H1 (cell line): ENCODE measurements at regions not wholly inside any gene's neighbourhood (a gene's known extent, or its start where the extent isn't known, plus 50 kb on each side); places are given as distances from the start of the nearest gene placed in this dataset.

Source experiments
- CTCF ChIA-PET: fragments of 300-600 bp; sonication (Branson Sonifier 250); formaldehyde crosslinking; loops from one replicate; lab custom pipeline; 2021; ENCODE audit not compliant: partially characterized antibody; lab: Charles Lee
- POLR2A ChIA-PET: fragments of 300-600 bp; sonication (Branson Sonifier 250); formaldehyde crosslinking; loops from one replicate; lab custom pipeline; 2021; ENCODE audit warnings: inconsistent platforms; ENCODE audit not compliant: partially characterized antibody; lab: Charles Lee
- DNase-seq, 2 experiments: peaks; one replicate each; pipeline versions ENCODE4 v3.0.0 to v3.0.0-alpha.2; 2010 to 2022; ENCODE audit warnings: low spot score in 2 of 2, low read depth in 1 of 2, mixed read lengths in 1 of 2
- FAIRE-seq: peaks from 2 replicates; lab custom pipeline; 2011; peaks lifted over from hg19 to GRCh38; lab: Jason Lieb, UNC
- H2AFZ ChIP-seq: 2 replicates; pipeline ENCODE4 v1.8.1; 2012; ENCODE audit warnings: low read length, inconsistent platforms
- H2AK5ac ChIP-seq: 2 replicates; pipeline ENCODE4 v1.6.1; 2013; ENCODE audit warnings: low read depth, low read length
- H2BK120ac ChIP-seq: replicated peaks from 2 replicates; pipeline ENCODE3; 2013; ENCODE audit warnings: low read depth, low read length, inconsistent platforms
- H2BK12ac ChIP-seq: 2 replicates; pipeline ENCODE4 v1.6.1; 2013; ENCODE audit warnings: low read depth, low read length
- H2BK15ac ChIP-seq: 2 replicates; pipeline ENCODE4 v1.6.1; 2013; ENCODE audit warnings: low read length
- H2BK20ac ChIP-seq: 2 replicates; pipeline ENCODE4 v1.6.1; 2013; ENCODE audit warnings: low read length
- H2BK5ac ChIP-seq: 2 replicates; pipeline ENCODE4 v1.6.1; 2013; ENCODE audit warnings: low read depth, low read length
- H3K14ac ChIP-seq: 2 replicates; pipeline ENCODE4 v1.6.1; 2013; ENCODE audit warnings: inconsistent platforms; ENCODE audit not compliant: insufficient read length
- H3K18ac ChIP-seq: 2 replicates; pipeline ENCODE4 v1.6.1; 2013; ENCODE audit warnings: low read length; ENCODE audit errors: extremely low read depth
- H3K23ac ChIP-seq: 2 replicates; pipeline ENCODE4 v1.6.1; 2013; ENCODE audit warnings: inconsistent platforms; ENCODE audit not compliant: insufficient read length
- H3K23me2 ChIP-seq: 2 replicates; pipeline ENCODE4 v1.6.1; 2013; ENCODE audit warnings: low read depth, low read length
- H3K27ac ChIP-seq: 2 replicates; pipeline ENCODE4 v1.6.1; 2011; ENCODE audit warnings: low read depth, low read length, inconsistent platforms
- H3K27me3 ChIP-seq, 4 experiments: replicated peaks in 1 of 4; 1 replicate in 1 of 4; 2 replicates in 3 of 4; pipeline versions ENCODE4 v1.6.1 to v1.8.1; 2011 to 2013; ENCODE audit warnings: low read length in 3 of 4, mild to moderate bottlenecking in 3 of 4, inconsistent platforms in 2 of 4, mixed read lengths in 2 of 4, moderate library complexity in 1 of 4; ENCODE audit not compliant: control insufficient read depth in 3 of 4, insufficient read depth in 3 of 4; ENCODE audit errors: extremely low read depth in 1 of 4
- H3K36me3 ChIP-seq, 4 experiments: 2 replicates each; pipeline versions ENCODE4 v1.6.1 to v1.8.1; 2011 to 2013; ENCODE audit warnings: mild to moderate bottlenecking in 4 of 4, low read length in 3 of 4, moderate library complexity in 2 of 4, control low read depth in 1 of 4, inconsistent platforms in 1 of 4; ENCODE audit not compliant: insufficient read depth in 4 of 4, control insufficient read depth in 2 of 4
- H3K4ac ChIP-seq: replicated peaks from 2 replicates; pipeline ENCODE3; 2013; ENCODE audit warnings: low read length, low read depth, mixed read lengths, inconsistent platforms; ENCODE audit not compliant: insufficient read length
- H3K4me1 ChIP-seq, 4 experiments: replicated peaks in 1 of 4; 1 replicate in 1 of 4; 2 replicates in 3 of 4; pipeline versions ENCODE4 v1.6.1 to v1.8.1; 2011 to 2013; ENCODE audit warnings: low read length in 3 of 4, inconsistent platforms in 2 of 4, mixed read lengths in 1 of 4; ENCODE audit not compliant: insufficient read depth in 4 of 4, control insufficient read depth in 3 of 4
- H3K4me2 ChIP-seq, 2 experiments: 2 replicates each; pipeline versions ENCODE4 v1.6.1 to v1.8.1; 2011 to 2013; ENCODE audit warnings: low read depth in 2 of 2, low read length in 2 of 2, control low read depth in 1 of 2, inconsistent platforms in 1 of 2, mild to moderate bottlenecking in 1 of 2; ENCODE audit not compliant: insufficient read depth in 1 of 2
- H3K4me3 ChIP-seq, 4 experiments: fragments of 200-600, 300-600 bp in 1 of 4; sonication (generic), shearing (Covaris generic), sonication (Bioruptor Twin) in 1 of 4; 2 replicates each; pipeline versions ENCODE4 v1.5.1 to v1.8.1; 2011 to 2016; ENCODE audit warnings: low read length in 4 of 4, low read depth in 3 of 4, control low read depth in 2 of 4, inconsistent platforms in 2 of 4, mild to moderate bottlenecking in 2 of 4, mixed read lengths in 1 of 4, moderate library complexity in 1 of 4; ENCODE audit not compliant: insufficient read depth in 2 of 4; ENCODE audit errors: extremely low read depth in 1 of 4
- H3K56ac ChIP-seq: replicated peaks from 2 replicates; pipeline ENCODE3; 2013; ENCODE audit warnings: low read depth, mild to moderate bottlenecking, mixed read lengths, low read length, inconsistent platforms; ENCODE audit not compliant: insufficient read length
- H3K79me1 ChIP-seq: 2 replicates; pipeline ENCODE4 v1.6.1; 2013; ENCODE audit warnings: low read depth, low read length, control low read depth
- H3K79me2 ChIP-seq, 2 experiments: 2 replicates each; pipeline versions ENCODE4 v1.6.1 to v1.8.1; 2012 to 2013; ENCODE audit warnings: low read length in 2 of 2, mild to moderate bottlenecking in 2 of 2, inconsistent platforms in 1 of 2; ENCODE audit not compliant: insufficient read depth in 2 of 2, control insufficient read depth in 1 of 2
- H3K9ac ChIP-seq, 4 experiments: replicated peaks in 1 of 4; 1 replicate in 1 of 4; 2 replicates in 3 of 4; pipeline versions ENCODE4 v1.6.1 to v1.8.1; 2011 to 2013; ENCODE audit warnings: low read depth in 3 of 4, low read length in 3 of 4, control low read depth in 2 of 4, mild to moderate bottlenecking in 2 of 4, moderate library complexity in 2 of 4, inconsistent platforms in 1 of 4; ENCODE audit errors: extremely low read depth in 1 of 4
- H3K9me3 ChIP-seq, 2 experiments: 2 replicates each; pipeline versions ENCODE4 v1.6.1 to v1.8.1; 2012 to 2013; ENCODE audit warnings: mild to moderate bottlenecking in 2 of 2, moderate library complexity in 2 of 2, control low read depth in 1 of 2, inconsistent platforms in 1 of 2, low read depth in 1 of 2, low read length in 1 of 2, mixed read lengths in 1 of 2; ENCODE audit not compliant: insufficient read depth in 2 of 2
- H4K20me1 ChIP-seq, 2 experiments: replicated peaks in 1 of 2; 2 replicates each; pipeline versions ENCODE3 to v1.8.1; 2011 to 2013; ENCODE audit warnings: inconsistent platforms in 2 of 2, low read length in 2 of 2, mild to moderate bottlenecking in 1 of 2; ENCODE audit not compliant: insufficient read depth in 2 of 2, control insufficient read depth in 1 of 2
- H4K5ac ChIP-seq: 2 replicates; pipeline ENCODE4 v1.6.1; 2013; ENCODE audit warnings: low read length, low read depth, mixed read lengths, inconsistent platforms; ENCODE audit not compliant: insufficient read length
- H4K8ac ChIP-seq: 2 replicates; pipeline ENCODE4 v1.8.0; 2013; ENCODE audit warnings: mild to moderate bottlenecking, moderate library complexity, low read length, inconsistent platforms; ENCODE audit not compliant: insufficient read depth; ENCODE audit errors: extremely low read depth
- H4K91ac ChIP-seq: replicated peaks from 2 replicates; pipeline ENCODE3; 2013; ENCODE audit warnings: low read length, mixed read lengths, inconsistent platforms; ENCODE audit not compliant: insufficient read length
- EZH2 ChIP-seq: fragments of 200-600 bp; sonication (generic); IDR thresholded peaks from 2 replicates; pipeline ENCODE4 v1.7.1; 2012; ENCODE audit warnings: low read depth, mild to moderate bottlenecking, moderate library complexity, low read length, inconsistent platforms; ENCODE audit not compliant: severe bottlenecking
- WGBS, 2 experiments: shearing (Covaris generic) in 1 of 2; methylation state at CpG; one replicate each; pipeline versions ENCODE4 v1.1.6 to v1.1.7; 2013 to 2015; ENCODE audit warnings: low lambda C conversion rate in 2 of 2, mixed read lengths in 2 of 2, inconsistent platforms in 1 of 2, low coverage in 1 of 2, missing lambda C conversion rate in 1 of 2; ENCODE audit not compliant: insufficient replicate concordance in 2 of 2, insufficient coverage in 1 of 2, insufficient read length in 1 of 2; ENCODE audit errors: extremely low coverage in 1 of 2, missing lambda C conversion rate in 1 of 2; 5-methylcytosine and 5-hydroxymethylcytosine counted together

DNA sequence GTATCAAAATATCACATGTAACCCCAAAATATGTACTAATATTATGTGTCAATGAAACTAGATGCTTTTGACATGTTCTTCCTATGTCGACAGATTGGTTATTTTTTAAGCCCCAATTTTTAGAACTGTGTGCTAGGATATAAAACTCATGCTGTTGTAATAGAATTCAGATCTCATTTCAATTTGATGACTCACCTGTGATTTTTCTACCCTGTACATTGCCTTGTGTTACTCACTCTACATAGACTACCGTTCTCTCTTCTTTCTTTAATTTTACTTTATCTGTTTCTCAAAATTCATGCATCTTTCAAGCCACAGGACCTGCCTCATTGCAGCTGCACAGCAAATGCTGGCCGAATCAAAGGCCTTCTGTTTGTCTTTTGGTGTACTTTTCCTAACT, 284.5 kb downstream of the MAT2B start:
- H4K20me1 ChIP-seq = no peaks in the 10 kb centered on the region
- no peaks in the 10 kb centered on the region for H3K79me1 ChIP-seq
- no peak overlapping the region for H3K23ac ChIP-seq
- no peak overlapping the region for H2BK5ac ChIP-seq
- H2BK120ac ChIP-seq = no peak overlapping the region
- H3K14ac ChIP-seq = no peak overlapping the region
- H3K18ac ChIP-seq = no peak overlapping the region
- no peak overlapping the region for H2BK15ac ChIP-seq
- H3K9ac ChIP-seq = no peak overlapping the region
- no peak for TF ChIP-seq EZH2
- H2AK5ac ChIP-seq = no peak overlapping the region
- no peak overlapping the region for H2BK20ac ChIP-seq
- H3K23me2 ChIP-seq = no peaks in the 10 kb centered on the region
- H3K27ac ChIP-seq = no peak overlapping the region
- no peak overlapping the region for H4K91ac ChIP-seq
- 89% methylated on average over 3 of the region's 3 CpGs; no CpG with 5 or more reads in 1 of the 2 experiments for WGBS, 2 experiments
- H2BK12ac ChIP-seq = no peak overlapping the region
- no peaks in the 10 kb centered on the region for H3K27me3 ChIP-seq
- no peaks in the 10 kb centered on the region for H3K9me3 ChIP-seq
- H3K4me1 ChIP-seq = no peaks in the 10 kb centered on the region
- CTCF ChIA-PET = no interaction called here
- DNase-seq (no peak), FAIRE-seq (no peak)
- no peak overlapping the region for H4K8ac ChIP-seq
- H3K79me2 ChIP-seq = no peaks in the 10 kb centered on the region
- no peak overlapping the region for H3K4ac ChIP-seq
- no peak overlapping the region for H3K4me3 ChIP-seq
- POLR2A ChIA-PET = no interaction called here
- no peak overlapping the region for H2AFZ ChIP-seq
- no peaks in the 10 kb centered on the region for H3K36me3 ChIP-seq
- no peak overlapping the region for H3K56ac ChIP-seq
- H4K5ac ChIP-seq = no peak overlapping the region
- no peak overlapping the region for H3K4me2 ChIP-seq
